Smooth muscle cell (in vitro differentiated cells): ENCODE measurements at regions not wholly inside any gene's neighbourhood (a gene's known extent, or its start where the extent isn't known, plus 50 kb on each side); places are given as distances from the start of the nearest gene placed in this dataset.

Source experiments
- DNase-seq: peaks from one replicate; lab custom pipeline; 2025; ENCODE audit not compliant: unreplicated experiment; lab: John Stamatoyannopoulos, UW
- H2AFZ ChIP-seq: fragments of 200-600 bp; sonication (generic); 2 replicates; pipeline ENCODE4 v1.6.0; 2016; ENCODE audit warnings: antibody characterized with exemption, low read depth, mild to moderate bottlenecking
- H3F3A ChIP-seq: fragments of 200-600 bp; sonication (generic); 2 replicates; pipeline ENCODE4 v1.6.0; 2017; ENCODE audit warnings: antibody characterized with exemption, low read depth
- H3K27ac ChIP-seq: fragments of 200-600 bp; sonication (generic); 2 replicates; pipeline ENCODE4 v1.5.1; 2016; ENCODE audit warnings: low read depth, mild to moderate bottlenecking
- H3K27me3 ChIP-seq: fragments of 200-600 bp; sonication (generic); 2 replicates; pipeline ENCODE4 v1.6.1; 2016; ENCODE audit warnings: low read depth, mild to moderate bottlenecking
- H3K36me3 ChIP-seq: fragments of 200-600 bp; sonication (generic); 2 replicates; pipeline ENCODE4 v1.5.1; 2016; ENCODE audit warnings: low read depth
- H3K4me1 ChIP-seq: fragments of 200-600 bp; sonication (generic); 2 replicates; pipeline ENCODE4 v1.5.1; 2016; ENCODE audit warnings: low read depth
- H3K4me2 ChIP-seq: fragments of 200-600 bp; sonication (generic); 2 replicates; pipeline ENCODE4 v1.6.0; 2016; ENCODE audit warnings: mild to moderate bottlenecking
- H3K4me3 ChIP-seq: fragments of 200-600 bp; sonication (generic); 2 replicates; pipeline ENCODE4 v1.5.1; 2016; ENCODE audit warnings: mild to moderate bottlenecking
- H3K79me2 ChIP-seq: fragments of 200-600 bp; sonication (generic); 2 replicates; pipeline ENCODE4 v1.6.0; 2016; ENCODE audit warnings: low read depth, mild to moderate bottlenecking
- H3K9ac ChIP-seq: fragments of 200-600 bp; sonication (generic); 2 replicates; pipeline ENCODE4 v1.6.0; 2016; ENCODE audit warnings: low read depth
- H3K9me3 ChIP-seq: fragments of 200-600 bp; sonication (generic); replicated peaks from 2 replicates; pipeline ENCODE4 v1.5.1; 2016; ENCODE audit warnings: low read depth
- H4K20me1 ChIP-seq: fragments of 200-600 bp; sonication (generic); 2 replicates; pipeline ENCODE4 v1.6.0; 2016; ENCODE audit warnings: low read depth
- CTCF ChIP-seq: fragments of 200-600 bp; sonication (generic); IDR thresholded peaks from 2 replicates; pipeline ENCODE4 v1.5.1; 2017; ENCODE audit warnings: borderline replicate concordance, mild to moderate bottlenecking, antibody characterized with exemption; ENCODE audit not compliant: insufficient read depth, poor library complexity, severe bottlenecking
- WGBS: methylation state at CpG from one replicate; pipeline ENCODE4 v1.1.7; 2016; ENCODE audit warnings: low lambda C conversion rate; 5-methylcytosine and 5-hydroxymethylcytosine counted together

GRCh38 chr5:27722337-27722736 lies 684.0 kb upstream of the CDH9 start:
- H3K4me3 ChIP-seq: no peak overlapping the region
- no peaks in the 10 kb centered on the region for H3K4me1 ChIP-seq
- no peaks in the 10 kb centered on the region for H4K20me1 ChIP-seq
- H3K79me2 ChIP-seq: no peaks in the 10 kb centered on the region
- no peak overlapping the region for H2AFZ ChIP-seq
- DNase-seq: no peak
- H3K9me3 ChIP-seq: no peaks in the 10 kb centered on the region
- H3K36me3 ChIP-seq: no peaks in the 10 kb centered on the region
- no peak overlapping the region for H3K9ac ChIP-seq
- H3K4me2 ChIP-seq: no peak overlapping the region
- no peaks in the 10 kb centered on the region for H3F3A ChIP-seq
- H3K27ac ChIP-seq: no peak overlapping the region
- TF ChIP-seq CTCF: no peak
- no peaks in the 10 kb centered on the region for H3K27me3 ChIP-seq

GRCh38 chr5:27708534-27708933 lies 670.1 kb upstream of the CDH9 start:
- peak overlapping the region; percentile 22 for H3K27ac ChIP-seq
- no peak overlapping the region for H3K4me3 ChIP-seq
- peaks cover 4% of the 10 kb centered on the region for H3K4me1 ChIP-seq

GRCh38 chr5:27706832-27707231 lies 668.4 kb upstream of the CDH9 start:
- no peak for DNase-seq
- Histone ChIP-seq H3K4me2 (no peak overlapping the region), H3K4me3 (no peak overlapping the region), H3K79me2 (no peaks in the 10 kb centered on the region), H4K20me1 (no peaks in the 10 kb centered on the region), H3K27me3 (no peaks in the 10 kb centered on the region), H3K4me1 (peaks cover 20% of the 10 kb centered on the region), H3K9me3 (no peaks in the 10 kb centered on the region), H3K9ac (no peak overlapping the region), H3K36me3 (no peaks in the 10 kb centered on the region), H3F3A (peaks cover 10% of the 10 kb centered on the region), H3K27ac (no peak overlapping the region), H2AFZ (no peak overlapping the region)
- no peak for TF ChIP-seq CTCF

More at GRCh38 chr5:27708534-27708933, 670.1 kb upstream of the CDH9 start:
- Histone ChIP-seq H3K36me3 (no peaks in the 10 kb centered on the region), H2AFZ (no peak overlapping the region), H3K9ac (no peak overlapping the region), H3K9me3 (no peaks in the 10 kb centered on the region), H4K20me1 (no peaks in the 10 kb centered on the region), H3K79me2 (no peaks in the 10 kb centered on the region), H3F3A (no peaks in the 10 kb centered on the region), H3K27me3 (no peaks in the 10 kb centered on the region), H3K4me2 (peak overlapping the region; percentile 5)
- WGBS: 6% methylated on average over 3 of the region's 3 CpGs
- TF ChIP-seq CTCF: no peak
- DNase-seq: no peak

GRCh38 chr5:27705661-27706060 lies 667.3 kb upstream of the CDH9 start:
- Histone ChIP-seq H3K4me3 (no peak overlapping the region), H2AFZ (no peak overlapping the region), H3F3A (peaks cover 13% of the 10 kb centered on the region), H3K27ac (no peak overlapping the region), H3K79me2 (no peaks in the 10 kb centered on the region), H3K9ac (no peak overlapping the region), H4K20me1 (no peaks in the 10 kb centered on the region), H3K27me3 (no peaks in the 10 kb centered on the region), H3K9me3 (no peaks in the 10 kb centered on the region), H3K4me1 (peaks cover 21% of the 10 kb centered on the region), H3K36me3 (no peaks in the 10 kb centered on the region), H3K4me2 (no peak overlapping the region)
- no peak for DNase-seq
- 98% methylated on average over 3 of the region's 3 CpGs for WGBS
- no peak for TF ChIP-seq CTCF
